Left ventricle myocardium superior (tissue), 1 donor: ENCODE measurements at regions not wholly inside any gene's neighbourhood (a gene's known extent, or its start where the extent isn't known, plus 50 kb on each side); places are given as distances from the start of the nearest gene placed in this dataset.

Experiments used
- ATAC-seq: fragments of 200-7000 bp; cut with Tn5 transposase; one replicate; pipeline ENCODE4 v1.9.1; 2020; ENCODE audit warnings: mild to moderate bottlenecking, moderate library complexity
- DNase-seq: peaks from one replicate; pipeline ENCODE4 v3.0.0-alpha.2; 2020
- intact Hi-C: fragments of 100-400 bp; cut with micrococcal nuclease; formaldehyde crosslinking; loops from one replicate; pipeline ENCODE4 v1.11.0; 2022
- donor health status: DM: no; HTN: yes; CAD: no; lungs with severe emphysema.

- intact Hi-C loops = no loop called here
Observed at GRCh38 chr10:20962165-20962564, 65.1 kb upstream of the NEBL start.

GRCh38 chr10:20959242-20959641 lies 62.1 kb upstream of the NEBL start:
- DNase-seq (no peak), ATAC-seq (no peak)
- intact Hi-C loops = no loop called here

More at GRCh38 chr10:20962165-20962564, 65.1 kb upstream of the NEBL start:
- ATAC-seq = no peak
- no peak for DNase-seq

GRCh38 chr10:20958764-20959163 lies 61.7 kb upstream of the NEBL start:
- no peak for ATAC-seq
- intact Hi-C loops = no loop called here
- no peak for DNase-seq

- intact Hi-C loops = no loop called here
Observed at GRCh38 chr10:20958225-20958624, 61.1 kb upstream of the NEBL start.

GRCh38 chr10:20957744-20958143 lies 60.6 kb upstream of the NEBL start:
- DNase-seq = no peak
- intact Hi-C loops = no loop called here
- ATAC-seq = peak; percentile 66

More at GRCh38 chr10:20958225-20958624, 61.1 kb upstream of the NEBL start:
- ATAC-seq (peak; percentile 25), DNase-seq (no peak)

- intact Hi-C loops = no loop called here
- peak; percentile 78 for ATAC-seq
- no peak for DNase-seq
Observed at GRCh38 chr10:20956843-20957242, 59.7 kb upstream of the NEBL start.

GRCh38 chr10:20955355-20955893 lies 58.3 kb upstream of the NEBL start:
- ATAC-seq = no peak
- intact Hi-C loops = no loop called here

GRCh38 chr10:20954519-20954918 lies 57.4 kb upstream of the NEBL start:
- DNase-seq (no peak), ATAC-seq (no peak)
- intact Hi-C loops = no loop called here

More at GRCh38 chr10:20955355-20955893, 58.3 kb upstream of the NEBL start:
- no peak for DNase-seq

GRCh38 chr10:20953120-20953519 lies 56.0 kb upstream of the NEBL start:
- intact Hi-C loops = no loop called here
- DNase-seq (no peak), ATAC-seq (peak; percentile 63)

- intact Hi-C loops = no loop called here
- ATAC-seq (no peak), DNase-seq (no peak)
Observed at GRCh38 chr10:20949967-20950366, 52.9 kb upstream of the NEBL start.

GRCh38 chr10:20948686-20949327 lies 51.7 kb upstream of the NEBL start:
- ATAC-seq (no peak), DNase-seq (no peak)
- intact Hi-C loops = no loop called here
